GM12878 (cell line): ENCODE measurements at regions not wholly inside any gene's neighbourhood (a gene's known extent, or its start where the extent isn't known, plus 50 kb on each side); places are given as distances from the start of the nearest gene placed in this dataset.

Source experiments
- EP300 ChIP-seq, 2 experiments: fragments of 150-350 bp in 1 of 2; IDR thresholded peaks; 2 replicates each; pipeline ENCODE4 v1.6.1; 2011 to 2012; ENCODE audit warnings: low read depth in 2 of 2, low read length in 2 of 2, borderline replicate concordance in 1 of 2, improper control_type of control experiment in 1 of 2, inconsistent platforms in 1 of 2; ENCODE audit not compliant: control insufficient read depth in 1 of 2
- HDAC2 ChIP-seq: fragments of 200-600 bp; sonication (generic); IDR thresholded peaks from 2 replicates; pipeline ENCODE4 v1.6.1; 2017
- POLR2A ChIP-seq: IDR thresholded peaks from 2 replicates; pipeline ENCODE4 v1.6.1; 2011; ENCODE audit warnings: low read depth, mild to moderate bottlenecking, low read length
- POLR2AphosphoS5 ChIP-seq: IDR thresholded peaks from 2 replicates; pipeline ENCODE4 v1.6.1; 2011; ENCODE audit warnings: mild to moderate bottlenecking, low read length, inconsistent platforms
- USF2 ChIP-seq: IDR thresholded peaks from 2 replicates; pipeline ENCODE4 v1.6.1; 2011; ENCODE audit warnings: low read depth, low read length, improper control_type of control experiment, borderline replicate concordance
- ZNF592 ChIP-seq: fragments of 450-650 bp; IDR thresholded peaks from 2 replicates; pipeline ENCODE4 v1.6.1; 2017; ENCODE audit warnings: mild to moderate bottlenecking, moderate library complexity
- TF ChIP-seq, protein P1 (sequence below): fragments of 450-650 bp; IDR thresholded peaks from 2 replicates; pipeline ENCODE4 v1.6.1; 2016; ENCODE audit warnings: mild to moderate bottlenecking, moderate library complexity, borderline replicate concordance
- TF ChIP-seq, protein P2 (sequence below), 3 experiments: IDR thresholded peaks in 2 of 3; conservative IDR thresholded peaks in 1 of 3; 2 replicates each; pipeline ENCODE4 v1.5.1; 2011; ENCODE audit warnings: low read depth in 3 of 3, low read length in 3 of 3, mild to moderate bottlenecking in 3 of 3, control low read depth in 2 of 3, moderate library complexity in 2 of 3, inconsistent platforms in 1 of 3, mixed read lengths in 1 of 3; ENCODE audit not compliant: control insufficient read depth in 2 of 3, insufficient read depth in 1 of 3; ENCODE audit errors: extremely low read depth in 1 of 3

DNA sequence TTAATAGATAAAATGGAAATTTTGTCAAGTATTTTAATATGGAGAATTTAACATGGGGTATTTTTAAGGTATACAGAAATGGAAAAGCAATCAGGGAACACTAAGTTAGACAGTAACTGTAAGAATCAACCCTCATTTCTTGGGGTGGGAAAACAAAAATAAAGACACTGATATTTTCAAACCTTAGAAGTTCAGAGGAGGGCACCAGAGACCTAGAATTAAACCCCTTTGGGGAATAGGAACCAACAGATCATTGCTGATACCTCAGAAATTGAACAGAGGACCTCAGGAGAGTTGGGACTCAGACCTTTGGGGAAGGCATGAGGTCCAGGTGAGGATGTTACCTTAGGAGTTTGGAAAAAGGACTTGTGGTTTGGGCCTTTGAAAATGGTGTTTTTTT is 435.6 kb downstream of the TMA16 start:
- TF ChIP-seq POLR2AphosphoS5 (no peak), POLR2A (no peak), HDAC2 (no peak), ZNF592 (no peak), USF2 (no peak), EP300 (IDR thresholded peaks at IDR 0.05; ENCODE audit: borderline replicate concordance in 1 of 2, control insufficient read depth in 1 of 2, low read depth in 2 of 2, low read length in 2 of 2) (no peak)
- TF ChIP-seq, protein P1, sequence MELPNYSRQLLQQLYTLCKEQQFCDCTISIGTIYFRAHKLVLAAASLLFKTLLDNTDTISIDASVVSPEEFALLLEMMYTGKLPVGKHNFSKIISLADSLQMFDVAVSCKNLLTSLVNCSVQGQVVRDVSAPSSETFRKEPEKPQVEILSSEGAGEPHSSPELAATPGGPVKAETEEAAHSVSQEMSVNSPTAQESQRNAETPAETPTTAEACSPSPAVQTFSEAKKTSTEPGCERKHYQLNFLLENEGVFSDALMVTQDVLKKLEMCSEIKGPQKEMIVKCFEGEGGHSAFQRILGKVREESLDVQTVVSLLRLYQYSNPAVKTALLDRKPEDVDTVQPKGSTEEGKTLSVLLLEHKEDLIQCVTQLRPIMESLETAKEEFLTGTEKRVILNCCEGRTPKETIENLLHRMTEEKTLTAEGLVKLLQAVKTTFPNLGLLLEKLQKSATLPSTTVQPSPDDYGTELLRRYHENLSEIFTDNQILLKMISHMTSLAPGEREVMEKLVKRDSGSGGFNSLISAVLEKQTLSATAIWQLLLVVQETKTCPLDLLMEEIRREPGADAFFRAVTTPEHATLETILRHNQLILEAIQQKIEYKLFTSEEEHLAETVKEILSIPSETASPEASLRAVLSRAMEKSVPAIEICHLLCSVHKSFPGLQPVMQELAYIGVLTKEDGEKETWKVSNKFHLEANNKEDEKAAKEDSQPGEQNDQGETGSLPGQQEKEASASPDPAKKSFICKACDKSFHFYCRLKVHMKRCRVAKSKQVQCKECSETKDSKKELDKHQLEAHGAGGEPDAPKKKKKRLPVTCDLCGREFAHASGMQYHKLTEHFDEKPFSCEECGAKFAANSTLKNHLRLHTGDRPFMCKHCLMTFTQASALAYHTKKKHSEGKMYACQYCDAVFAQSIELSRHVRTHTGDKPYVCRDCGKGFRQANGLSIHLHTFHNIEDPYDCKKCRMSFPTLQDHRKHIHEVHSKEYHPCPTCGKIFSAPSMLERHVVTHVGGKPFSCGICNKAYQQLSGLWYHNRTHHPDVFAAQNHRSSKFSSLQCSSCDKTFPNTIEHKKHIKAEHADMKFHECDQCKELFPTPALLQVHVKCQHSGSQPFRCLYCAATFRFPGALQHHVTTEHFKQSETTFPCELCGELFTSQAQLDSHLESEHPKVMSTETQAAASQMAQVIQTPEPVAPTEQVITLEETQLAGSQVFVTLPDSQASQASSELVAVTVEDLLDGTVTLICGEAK = no peak
- TF ChIP-seq, protein P2, sequence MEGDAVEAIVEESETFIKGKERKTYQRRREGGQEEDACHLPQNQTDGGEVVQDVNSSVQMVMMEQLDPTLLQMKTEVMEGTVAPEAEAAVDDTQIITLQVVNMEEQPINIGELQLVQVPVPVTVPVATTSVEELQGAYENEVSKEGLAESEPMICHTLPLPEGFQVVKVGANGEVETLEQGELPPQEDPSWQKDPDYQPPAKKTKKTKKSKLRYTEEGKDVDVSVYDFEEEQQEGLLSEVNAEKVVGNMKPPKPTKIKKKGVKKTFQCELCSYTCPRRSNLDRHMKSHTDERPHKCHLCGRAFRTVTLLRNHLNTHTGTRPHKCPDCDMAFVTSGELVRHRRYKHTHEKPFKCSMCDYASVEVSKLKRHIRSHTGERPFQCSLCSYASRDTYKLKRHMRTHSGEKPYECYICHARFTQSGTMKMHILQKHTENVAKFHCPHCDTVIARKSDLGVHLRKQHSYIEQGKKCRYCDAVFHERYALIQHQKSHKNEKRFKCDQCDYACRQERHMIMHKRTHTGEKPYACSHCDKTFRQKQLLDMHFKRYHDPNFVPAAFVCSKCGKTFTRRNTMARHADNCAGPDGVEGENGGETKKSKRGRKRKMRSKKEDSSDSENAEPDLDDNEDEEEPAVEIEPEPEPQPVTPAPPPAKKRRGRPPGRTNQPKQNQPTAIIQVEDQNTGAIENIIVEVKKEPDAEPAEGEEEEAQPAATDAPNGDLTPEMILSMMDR (IDR thresholded peaks at IDR 0.05 in 2 of 3, conservative IDR thresholded peaks at IDR 0.05 in 1 of 3; ENCODE audit: control insufficient read depth in 2 of 3, extremely low read depth in 1 of 3, insufficient read depth in 1 of 3, low read depth in 3 of 3, low read length in 3 of 3) = no peak
